PFSK-1 (cell line): ENCODE measurements at regions not wholly inside any gene's neighbourhood (a gene's known extent, or its start where the extent isn't known, plus 50 kb on each side); places are given as distances from the start of the nearest gene placed in this dataset.

Source experiments
- POLR2AphosphoS5 ChIP-seq: IDR thresholded peaks from 2 replicates; pipeline ENCODE4 v1.6.1; 2012; ENCODE audit warnings: low read depth, mild to moderate bottlenecking, control low read depth, low read length, moderate library complexity
- REST ChIP-seq, 2 experiments: IDR thresholded peaks; 2 replicates each; pipeline versions ENCODE4 v1.6.1 to v1.8.0; 2011 to 2012; ENCODE audit warnings: low read depth in 2 of 2, low read length in 2 of 2, control low read depth in 1 of 2, inconsistent platforms in 1 of 2, mild to moderate bottlenecking in 1 of 2, moderate library complexity in 1 of 2; ENCODE audit not compliant: insufficient read depth in 1 of 2
- TAF1 ChIP-seq: IDR thresholded peaks from 2 replicates; pipeline ENCODE4 v1.6.1; 2012; ENCODE audit warnings: low read length, control low read depth, borderline replicate concordance; ENCODE audit not compliant: insufficient read depth

- TF ChIP-seq POLR2AphosphoS5 (no peak), TAF1 (no peak), REST (IDR thresholded peaks at IDR 0.05; ENCODE audit: insufficient read depth in 1 of 2, low read depth in 2 of 2, low read length in 2 of 2) (no peak)
Measured at GRCh38 chr5:110008131-110008530, 318.4 kb downstream of the MAN2A1 start.
